CD4-positive, alpha-beta T cell treated with Interleukin-15 for 4 hours (primary cell): ENCODE measurements at regions not wholly inside any gene's neighbourhood (a gene's known extent, or its start where the extent isn't known, plus 50 kb on each side); places are given as distances from the start of the nearest gene placed in this dataset.
"Not testable (repeated sequence)": the region's sequence is repeated elsewhere in the genome, so short reads cannot be mapped to it uniquely, and the experiment has no call there.

Source experiments
- DNase-seq: peaks from one replicate; pipeline ENCODE4 v3.0.0-alpha.2; 2020; ENCODE audit warnings: low spot score

DNA sequence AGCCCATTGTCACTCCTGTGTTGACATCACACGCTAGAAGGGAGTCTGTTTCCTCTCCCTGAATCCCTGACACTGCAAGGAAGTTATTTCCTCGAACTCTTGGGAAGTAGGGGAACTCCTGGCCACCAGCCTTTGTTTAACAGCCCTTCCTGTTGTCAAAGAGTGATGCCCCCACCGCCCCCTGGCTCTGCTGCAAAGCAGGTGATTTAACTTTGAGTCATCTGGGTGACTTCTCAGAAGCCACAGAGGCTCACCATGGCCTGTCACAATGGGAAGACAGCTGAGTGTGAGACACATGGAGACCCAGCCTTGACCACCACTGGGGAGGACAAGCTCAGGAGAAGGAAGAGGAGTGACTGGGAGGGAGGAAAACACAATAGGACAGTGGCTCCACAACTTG, 182.8 kb downstream of the PSMG1 start:
- DNase-seq, result no peak

- DNase-seq, result no peak
Measured at GRCh38 chr21:38999161-38999560, 184.1 kb downstream of the PSMG1 start.

- DNase-seq, result not testable (repeated sequence)
Measured at GRCh38 chr21:38998281-38998680, 185.0 kb downstream of the PSMG1 start.

GRCh38 chr21:38997843-38998175, 185.4 kb downstream of the PSMG1 start:
- not testable (repeated sequence) for DNase-seq

DNA sequence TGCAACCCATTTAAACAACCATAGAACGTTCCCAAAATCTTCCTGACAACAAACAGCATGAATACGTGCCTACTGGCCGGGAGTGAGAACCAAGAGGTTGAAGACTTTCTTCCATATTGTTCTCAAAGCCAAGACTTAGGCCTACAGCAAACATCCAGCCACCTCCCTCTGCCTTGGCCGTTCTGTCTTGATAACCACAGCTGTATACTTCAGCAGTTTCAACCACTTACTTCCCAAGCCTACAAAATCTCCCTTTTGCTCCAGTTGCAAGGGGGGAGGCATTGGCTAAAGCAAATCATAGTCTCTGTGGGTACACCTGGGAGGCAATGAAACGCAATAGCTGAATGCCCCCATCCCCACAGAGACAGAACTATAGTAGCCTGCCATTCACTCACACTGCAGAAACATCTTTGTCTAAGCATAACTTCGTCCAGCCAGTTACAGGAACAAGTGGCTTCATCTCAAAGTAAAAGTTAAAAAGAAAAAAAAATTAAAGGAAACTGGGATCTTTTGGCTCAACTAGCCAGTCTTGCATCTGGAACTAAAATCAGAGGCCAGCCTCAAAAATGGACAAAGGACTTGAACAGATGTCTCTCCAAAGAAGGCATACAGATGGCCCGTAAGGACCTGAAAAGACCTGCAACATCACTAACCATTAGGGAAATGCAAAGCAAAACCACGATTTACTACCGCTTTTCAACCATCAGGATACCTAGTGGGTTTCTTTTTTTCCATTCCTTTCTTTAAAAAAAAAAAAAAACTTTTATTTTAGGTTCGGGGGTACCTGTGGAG, 186.0 kb downstream of the PSMG1 start:
- DNase-seq, result no peak

GRCh38 chr21:38996355-38996754, 186.9 kb downstream of the PSMG1 start:
- DNase-seq, result no peak

- no peak for DNase-seq
Measured at GRCh38 chr21:38995731-38996130, 187.5 kb downstream of the PSMG1 start.

DNA sequence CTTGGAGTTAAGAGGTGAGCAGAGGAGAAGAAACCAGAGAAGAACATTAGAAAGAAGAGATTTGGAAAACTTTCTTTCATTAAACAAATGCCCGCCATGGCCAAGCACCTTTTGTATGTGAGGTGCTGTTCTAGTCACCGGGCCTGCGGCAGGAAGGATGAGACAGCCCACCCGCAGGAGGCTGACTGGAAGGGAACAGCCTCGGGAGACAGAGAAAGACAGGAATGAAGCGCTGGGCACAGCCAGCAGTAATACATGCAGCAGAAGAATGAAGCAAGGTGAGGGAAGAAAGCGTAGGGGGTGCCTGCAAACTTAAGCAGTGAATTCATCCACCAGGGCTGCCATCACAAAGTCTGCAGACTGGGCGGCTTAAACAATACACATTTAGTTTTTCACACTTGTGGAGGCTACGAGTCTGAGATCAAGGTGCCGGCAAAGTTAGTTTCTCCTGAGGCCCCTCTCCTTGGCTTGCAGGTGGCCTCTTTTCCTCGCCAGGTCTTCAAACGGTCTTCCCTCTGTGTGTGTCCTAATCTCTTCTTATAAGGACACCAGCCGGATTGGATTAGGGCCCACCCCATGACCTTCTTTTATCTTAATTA, 188.1 kb downstream of the PSMG1 start:
- DNase-seq, result no peak

- DNase-seq, result no peak
Measured at GRCh38 chr21:38994042-38994441, 188.3 kb downstream of the ETS2 start.

DNA sequence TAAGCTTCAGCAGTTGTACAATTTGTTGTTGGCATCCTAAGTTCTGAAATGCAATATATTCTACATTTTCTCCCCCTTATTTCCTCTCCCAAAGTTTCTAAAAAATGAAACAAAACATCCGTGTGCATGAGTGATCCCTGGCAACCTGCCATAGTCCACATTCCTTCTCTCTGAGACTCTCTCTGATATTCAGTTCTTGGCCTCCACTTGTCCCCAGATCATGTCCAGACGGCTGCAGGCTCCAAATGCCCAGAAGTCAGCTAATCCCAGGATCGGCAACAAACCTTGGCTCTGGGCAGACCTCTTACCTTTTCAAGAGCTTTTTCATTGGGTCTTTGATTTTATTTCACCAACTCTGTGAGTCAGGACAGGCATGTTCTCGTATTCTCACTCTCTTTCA, 187.8 kb downstream of the ETS2 start:
- DNase-seq, result no peak

GRCh38 chr21:38992737-38993136, 187.0 kb downstream of the ETS2 start:
- no peak for DNase-seq

DNA sequence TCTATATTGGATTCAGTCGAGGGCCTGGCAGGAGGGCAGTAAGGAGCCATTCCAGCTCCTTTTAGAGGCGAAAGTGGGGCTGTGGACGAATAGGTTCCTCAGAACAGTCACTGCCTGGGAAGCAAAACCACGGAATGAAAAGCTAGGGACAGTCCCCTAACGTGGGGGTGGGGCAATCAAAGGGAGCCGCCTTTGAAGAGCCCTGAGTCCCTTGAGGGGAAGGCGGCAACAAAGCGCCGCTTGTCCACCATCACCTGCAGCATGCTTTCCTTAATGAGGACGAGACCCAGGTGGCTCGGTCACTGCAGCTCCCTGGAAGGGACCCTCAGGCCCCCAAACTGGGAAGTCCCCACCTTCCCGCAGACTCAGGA, 184.7 kb downstream of the ETS2 start:
- DNase-seq, result no peak

- no peak for DNase-seq
Measured at GRCh38 chr21:38989745-38990423, 184.2 kb downstream of the ETS2 start.

GRCh38 chr21:38989379-38989744, 183.6 kb downstream of the ETS2 start:
- DNase-seq, result no peak

GRCh38 chr21:38988509-38989378, 183.0 kb downstream of the ETS2 start:
- no peak for DNase-seq

DNA sequence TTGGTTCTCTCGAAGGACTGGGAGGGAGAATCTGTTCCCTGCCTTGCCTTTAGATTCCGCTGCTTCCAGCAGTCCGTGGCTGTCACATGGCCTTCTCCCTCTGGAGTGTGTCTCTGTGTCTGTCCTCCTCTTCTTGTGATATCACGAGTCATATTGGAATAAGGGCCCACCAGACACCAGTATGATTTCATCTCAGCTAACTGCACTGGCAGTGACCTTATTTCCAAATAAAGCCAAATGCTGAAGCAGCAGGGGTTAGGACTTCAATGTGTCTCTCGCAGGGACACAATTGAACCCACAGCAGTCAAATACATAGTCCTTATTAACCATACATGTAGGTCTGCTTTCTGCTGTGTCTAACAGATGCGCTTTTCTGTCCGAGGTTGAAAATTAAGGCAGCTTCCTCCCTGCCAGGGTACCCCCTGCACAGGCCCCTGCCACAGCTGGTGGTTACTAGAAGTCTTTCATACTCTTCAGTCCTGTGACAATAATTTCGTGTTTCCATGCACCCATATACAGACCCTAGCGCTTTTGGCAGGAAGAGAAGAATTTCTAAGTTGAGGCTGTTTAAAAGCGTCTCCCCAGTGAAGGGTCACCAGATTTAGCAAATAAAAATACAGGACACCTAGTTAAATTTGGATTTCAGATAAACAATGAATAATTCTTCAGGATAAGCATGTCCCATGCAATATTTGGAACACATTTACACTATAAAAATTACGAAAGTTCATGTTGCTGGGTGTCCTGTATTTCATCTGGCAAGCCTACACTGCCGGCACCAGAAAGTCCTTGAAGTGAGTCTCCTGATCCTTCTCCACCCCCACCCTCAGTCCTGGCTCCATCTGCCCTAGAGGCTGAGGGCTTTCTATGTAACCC, 182.1 kb downstream of the ETS2 start:
- DNase-seq, result no peak

- no peak for DNase-seq
Measured at GRCh38 chr21:38986806-38987632, 181.3 kb downstream of the ETS2 start.

DNA sequence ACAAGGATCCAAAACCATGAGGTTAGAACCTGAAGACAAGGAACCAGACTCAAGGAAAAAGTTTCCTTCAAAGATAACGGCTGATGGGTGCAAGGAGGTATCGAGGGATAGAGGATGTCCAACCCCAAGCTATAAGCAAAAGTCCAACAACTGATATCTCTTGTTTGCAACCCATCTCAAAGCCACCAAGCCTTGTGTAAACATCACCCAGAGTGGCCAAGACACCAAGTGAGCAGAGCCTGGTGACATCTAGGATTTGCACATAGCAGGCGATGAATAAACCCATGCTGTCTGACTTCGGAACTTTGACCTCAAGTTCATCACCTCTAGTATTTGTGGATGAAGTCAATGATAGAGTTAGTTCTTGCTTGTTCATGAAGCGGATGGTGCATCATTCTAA, 180.7 kb downstream of the ETS2 start:
- DNase-seq, result no peak

DNA sequence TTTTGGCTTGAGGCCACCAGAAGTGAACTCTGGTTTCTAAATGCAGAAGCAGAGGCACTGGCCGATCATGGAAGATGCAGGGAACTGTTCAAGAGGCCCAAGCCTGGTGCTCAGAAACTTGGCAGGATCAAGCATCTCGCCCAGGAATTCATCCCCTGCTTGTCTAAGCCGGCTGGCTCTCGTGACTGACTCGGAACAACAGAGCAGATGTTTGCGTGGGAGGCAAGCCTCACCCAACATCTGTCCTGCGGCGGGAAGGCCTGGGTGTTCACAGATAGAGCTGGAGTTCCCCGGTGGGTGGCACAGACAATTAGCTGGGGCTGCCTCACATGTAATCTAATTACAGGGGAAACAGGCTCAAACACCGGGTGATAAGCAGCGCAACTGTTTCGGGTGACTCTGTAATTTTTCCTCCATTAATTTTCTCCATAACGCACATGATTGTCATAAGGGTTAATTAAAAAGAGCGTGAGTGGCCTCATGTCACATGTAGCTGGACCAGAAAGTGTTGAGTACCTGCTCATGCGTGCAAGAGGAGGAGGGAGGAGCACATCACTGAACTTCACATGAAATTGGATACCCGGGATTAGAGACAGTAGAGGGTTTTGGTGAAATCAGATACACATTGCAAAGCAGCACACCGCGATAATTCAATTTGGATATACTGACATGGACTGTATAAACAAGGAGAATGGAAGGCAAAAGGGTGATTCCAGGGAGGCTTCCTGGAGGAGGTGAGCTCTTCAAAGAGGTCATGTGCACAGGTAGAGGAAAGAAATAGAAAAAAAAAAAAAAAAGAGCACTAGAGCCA, 180.0 kb downstream of the ETS2 start:
- DNase-seq, result no peak
